Pulmonary artery endothelial cell (primary cell): ENCODE measurements at regions not wholly inside any gene's neighbourhood (a gene's known extent, or its start where the extent isn't known, plus 50 kb on each side); places are given as distances from the start of the nearest gene placed in this dataset.
"Not testable (repeated sequence)": the region's sequence is repeated elsewhere in the genome, so short reads cannot be mapped to it uniquely, and the experiment has no call there.

ENCODE experiments used
- DNase-seq: peaks from one replicate; pipeline ENCODE4 v3.0.0-alpha.2; 2011; ENCODE audit warnings: low read depth, low spot score

- no peak for DNase-seq
These were observed 950.8 kb upstream of the SLC39A10 start for GRCh38 chr2:194706179-194706578.

GRCh38 chr2:194705398-194705797 lies 951.6 kb upstream of the SLC39A10 start:
- DNase-seq: no peak

- DNase-seq: no peak
These were observed 956.3 kb upstream of the SLC39A10 start for GRCh38 chr2:194700726-194701125.

GRCh38 chr2:194700116-194700515 lies 956.9 kb upstream of the SLC39A10 start:
- peak; percentile 20 for DNase-seq

GRCh38 chr2:194698012-194698411 lies 959.0 kb upstream of the SLC39A10 start:
- no peak for DNase-seq

- no peak for DNase-seq
These were observed 959.6 kb upstream of the SLC39A10 start for GRCh38 chr2:194697439-194697838.

GRCh38 chr2:194696690-194697089 lies 960.3 kb upstream of the SLC39A10 start:
- no peak for DNase-seq

- no peak for DNase-seq
These were observed 970.5 kb upstream of the SLC39A10 start for GRCh38 chr2:194686569-194686968.

GRCh38 chr2:194674043-194674442 lies 983.0 kb upstream of the SLC39A10 start:
- DNase-seq: no peak

GRCh38 chr2:194672994-194673393 lies 984.0 kb upstream of the SLC39A10 start:
- DNase-seq: no peak

- no peak for DNase-seq
These were observed 995.6 kb upstream of the SLC39A10 start for GRCh38 chr2:194661431-194661830.

GRCh38 chr2:194639057-194639456 lies 1018.0 kb upstream of the SLC39A10 start:
- not testable (repeated sequence) for DNase-seq

- no peak for DNase-seq
These were observed 1035.1 kb upstream of the SLC39A10 start for GRCh38 chr2:194621945-194622344.

- no peak for DNase-seq
These were observed 1037.7 kb upstream of the SLC39A10 start for GRCh38 chr2:194619366-194619765.

- no peak for DNase-seq
These were observed 1038.6 kb upstream of the SLC39A10 start for GRCh38 chr2:194618432-194618831.

GRCh38 chr2:194616334-194616733 lies 1040.7 kb upstream of the SLC39A10 start:
- no peak for DNase-seq

- DNase-seq: no peak
These were observed 1046.7 kb upstream of the SLC39A10 start for GRCh38 chr2:194610297-194610696.

GRCh38 chr2:194603429-194603828 lies 1053.6 kb upstream of the SLC39A10 start:
- no peak for DNase-seq

- no peak for DNase-seq
These were observed 1054.3 kb upstream of the SLC39A10 start for GRCh38 chr2:194602750-194603149.

- DNase-seq: no peak
These were observed 1065.8 kb upstream of the SLC39A10 start for GRCh38 chr2:194591192-194591591.

GRCh38 chr2:194587739-194588270 lies 1069.2 kb upstream of the SLC39A10 start:
- DNase-seq: no peak

GRCh38 chr2:194567661-194568017 lies 1089.4 kb upstream of the SLC39A10 start:
- no peak for DNase-seq

GRCh38 chr2:194566907-194567660 lies 1089.9 kb upstream of the SLC39A10 start:
- no peak for DNase-seq
